ENCODE measurements at regions not wholly inside any gene's neighbourhood (a gene's known extent, or its start where the extent isn't known, plus 50 kb on each side); places are given as distances from the start of the nearest gene placed in this dataset.

DNA sequence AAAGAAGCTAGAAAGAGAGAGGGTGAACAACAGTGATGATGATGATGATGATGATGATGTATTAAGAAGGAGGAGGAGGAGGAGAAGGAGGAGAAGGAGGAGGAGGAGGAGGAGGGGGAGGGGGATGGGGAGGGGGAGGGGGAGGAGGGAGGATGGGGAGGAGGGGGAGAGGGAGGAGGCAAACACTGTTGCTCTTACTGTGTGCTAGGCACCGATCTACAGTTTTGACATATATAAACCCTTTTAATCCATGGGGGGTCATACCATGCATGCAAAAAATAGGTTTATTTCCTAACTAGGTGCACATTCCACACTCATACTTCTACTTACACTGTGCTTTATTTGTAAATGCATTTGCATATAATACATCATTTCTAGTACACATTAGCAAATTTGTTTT lies 482.8 kb upstream of the FAM241A start:
- H3K27me3 ChIP-seq (replicated peaks in 1 of 2; ENCODE audit: control insufficient read depth in 2 of 2, insufficient read depth in 2 of 2, low read length in 1 of 2): no peaks in the 10 kb centered on the region
- H4K20me1 ChIP-seq (ENCODE audit: control insufficient read depth, insufficient read depth): no peaks in the 10 kb centered on the region
- ATAC-seq: no peak
- no peaks in the 10 kb centered on the region for H3K4me1 ChIP-seq (ENCODE audit: control insufficient read depth, insufficient read depth, low read length)
- H3K4me3 ChIP-seq: no peak overlapping the region
- H3K79me2 ChIP-seq (ENCODE audit: control insufficient read depth, insufficient read depth, low read length): no peaks in the 10 kb centered on the region
- in situ Hi-C loops (cut with MboI) (no loop called here), intact Hi-C loops (cut with micrococcal nuclease; ENCODE audit: unreplicated experiment) (no loop called here)
- ChIA-PET RAD21 (ENCODE audit: unreplicated experiment) (no interaction called here), SMC1A (ENCODE audit: uncharacterized antibody, unreplicated experiment) (no interaction called here), CTCF (interaction anchor here (0.7 kb wide), 1 partner anchor 12 kb away, joined by 3 read pairs; no protein-coding TSS in a partner anchor), POLR2A (no interaction called here)
- H3K9me3 ChIP-seq (replicated peaks; ENCODE audit: control insufficient read depth, insufficient read depth, low read length): no peaks in the 10 kb centered on the region
- no TSS peak for BruUV-seq (replicated peaks)
- DNase-seq (ENCODE audit: low read depth, low spot score): no peak
- no peaks in the 10 kb centered on the region for H3K36me3 ChIP-seq (ENCODE audit: control insufficient read depth in 2 of 2, insufficient read depth in 2 of 2, low read length in 1 of 2)
- no peak for FAIRE-seq
- no peak overlapping the region for H3K9ac ChIP-seq (ENCODE audit: control insufficient read depth, insufficient read depth, low read length)
- H3K27ac ChIP-seq (ENCODE audit: control insufficient read depth, insufficient read depth): no peak overlapping the region
- WGBS (ENCODE audit: insufficient coverage, insufficient replicate concordance, low lambda C conversion rate, missing lambda C conversion rate): 100% methylated on average over 1 of the region's 1 CpG
- H3K4me2 ChIP-seq (ENCODE audit: control insufficient read depth, insufficient read depth): no peak overlapping the region
- no peak overlapping the region for H2AFZ ChIP-seq (ENCODE audit: control insufficient read depth, low read depth, low read length)
- TF ChIP-seq CREM (IDR thresholded peaks at IDR 0.05; ENCODE audit: low read depth): no peak
- no peak for TF ChIP-seq WRNIP1 (IDR thresholded peaks at IDR 0.05; ENCODE audit: borderline replicate concordance, low read depth, low read length)
- no peak for TF ChIP-seq NFYB (IDR thresholded peaks at IDR 0.05; ENCODE audit: insufficient read depth, low read depth, low read length)
- no peak for TF ChIP-seq E4F1 (IDR thresholded peaks at IDR 0.05; ENCODE audit: borderline replicate concordance, partially characterized antibody)
- TF ChIP-seq ZNF207 (IDR thresholded peaks at IDR 0.05; ENCODE audit: borderline replicate concordance): no peak
- no peak for TF ChIP-seq ZNF592 (IDR thresholded peaks at IDR 0.05)
- no peak for TF ChIP-seq RCOR1 (conservative IDR thresholded peaks at IDR 0.05; ENCODE audit: low read depth, low read length)
- TF ChIP-seq ELK1 (IDR thresholded peaks at IDR 0.05; ENCODE audit: low read depth, low read length): no peak
- TF ChIP-seq TAF1 (IDR thresholded peaks at IDR 0.05; ENCODE audit: borderline replicate concordance, low read depth, low read length): no peak
- no peak for TF ChIP-seq TCF7 (IDR thresholded peaks at IDR 0.05; ENCODE audit: borderline replicate concordance)
- TF ChIP-seq, protein P1, sequence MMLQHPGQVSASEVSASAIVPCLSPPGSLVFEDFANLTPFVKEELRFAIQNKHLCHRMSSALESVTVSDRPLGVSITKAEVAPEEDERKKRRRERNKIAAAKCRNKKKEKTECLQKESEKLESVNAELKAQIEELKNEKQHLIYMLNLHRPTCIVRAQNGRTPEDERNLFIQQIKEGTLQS (IDR thresholded peaks at IDR 0.05; ENCODE audit: borderline replicate concordance, extremely low read depth, low read depth, low read length): no peak
- TF ChIP-seq RUNX3 (IDR thresholded peaks at IDR 0.05; ENCODE audit: low read length): no peak
- TF ChIP-seq CBFB (IDR thresholded peaks at IDR 0.05; ENCODE audit: low read depth): no peak
- no peak for TF ChIP-seq ZNF217 (IDR thresholded peaks at IDR 0.05)
- TF ChIP-seq ZZZ3 (IDR thresholded peaks at IDR 0.05; ENCODE audit: control insufficient read depth, insufficient read length, low read depth): no peak
- TF ChIP-seq, protein P2, sequence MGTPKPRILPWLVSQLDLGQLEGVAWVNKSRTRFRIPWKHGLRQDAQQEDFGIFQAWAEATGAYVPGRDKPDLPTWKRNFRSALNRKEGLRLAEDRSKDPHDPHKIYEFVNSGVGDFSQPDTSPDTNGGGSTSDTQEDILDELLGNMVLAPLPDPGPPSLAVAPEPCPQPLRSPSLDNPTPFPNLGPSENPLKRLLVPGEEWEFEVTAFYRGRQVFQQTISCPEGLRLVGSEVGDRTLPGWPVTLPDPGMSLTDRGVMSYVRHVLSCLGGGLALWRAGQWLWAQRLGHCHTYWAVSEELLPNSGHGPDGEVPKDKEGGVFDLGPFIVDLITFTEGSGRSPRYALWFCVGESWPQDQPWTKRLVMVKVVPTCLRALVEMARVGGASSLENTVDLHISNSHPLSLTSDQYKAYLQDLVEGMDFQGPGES (IDR thresholded peaks at IDR 0.05): no peak
- TF ChIP-seq RFX5 (IDR thresholded peaks at IDR 0.05; ENCODE audit: low read depth, low read length): no peak
- TF ChIP-seq GABPA (IDR thresholded peaks at IDR 0.05; ENCODE audit: low read depth): no peak
